ENCODE measurements at regions not wholly inside any gene's neighbourhood (a gene's known extent, or its start where the extent isn't known, plus 50 kb on each side); places are given as distances from the start of the nearest gene placed in this dataset.

GRCh38 chr5:160921423-160922285 lies 69.6 kb upstream of the ATP10B start:
- no peaks in the 10 kb centered on the region for H3K36me3 ChIP-seq (ENCODE audit: control insufficient read depth, insufficient read depth, low read length)
- H3K27me3 ChIP-seq (ENCODE audit: control insufficient read depth, insufficient read depth, low read length), result peaks cover 2% of the 10 kb centered on the region
- H3K27ac ChIP-seq (ENCODE audit: low read length), result no peak overlapping the region
- H3K9me3 ChIP-seq (replicated peaks; ENCODE audit: control insufficient read depth, low read depth, low read length), result no peaks in the 10 kb centered on the region
- no peak for DNase-seq
- no peak overlapping the region for H3K4me3 ChIP-seq (ENCODE audit: low read length)
- no peaks in the 10 kb centered on the region for H3K4me1 ChIP-seq (ENCODE audit: control insufficient read depth, insufficient read depth, low read length)
- WGBS (ENCODE audit: insufficient coverage), result 100% methylated on average over 2 of the region's 4 CpGs

GRCh38 chr5:160919626-160920025 lies 67.6 kb upstream of the ATP10B start:
- no peaks in the 10 kb centered on the region for H3K4me1 ChIP-seq (ENCODE audit: control insufficient read depth, insufficient read depth, low read length)
- H3K9me3 ChIP-seq (replicated peaks; ENCODE audit: control insufficient read depth, low read depth, low read length), result no peaks in the 10 kb centered on the region
- no peak overlapping the region for H3K27ac ChIP-seq (ENCODE audit: low read length)
- peaks cover 2% of the 10 kb centered on the region for H3K27me3 ChIP-seq (ENCODE audit: control insufficient read depth, insufficient read depth, low read length)
- 74% methylated on average over 7 of the region's 8 CpGs for WGBS (ENCODE audit: insufficient coverage)
- peak; percentile 36 for DNase-seq
- H3K4me3 ChIP-seq (ENCODE audit: low read length), result no peak overlapping the region
- H3K36me3 ChIP-seq (ENCODE audit: control insufficient read depth, insufficient read depth, low read length), result no peaks in the 10 kb centered on the region

DNA sequence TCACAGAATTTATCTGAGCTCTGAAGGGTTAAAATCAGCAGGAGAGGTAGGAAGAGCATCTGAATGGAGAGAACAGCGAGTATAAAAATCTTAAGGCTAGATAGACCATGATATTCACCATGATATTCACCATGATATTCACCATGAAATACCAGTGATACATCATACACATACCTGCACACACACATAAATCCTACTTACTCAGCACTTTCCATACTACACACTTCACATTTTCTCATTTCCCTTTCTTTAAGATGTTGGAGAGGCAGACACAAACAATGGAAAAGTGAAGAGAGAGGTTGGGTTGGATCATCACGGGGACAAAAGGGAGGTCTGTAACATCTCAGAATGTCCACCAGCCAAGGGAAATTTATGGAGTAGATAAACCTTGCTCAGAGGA lies 66.4 kb upstream of the ATP10B start:
- Histone ChIP-seq H3K27ac (ENCODE audit: low read length) (no peak overlapping the region), H3K36me3 (ENCODE audit: control insufficient read depth, insufficient read depth, low read length) (no peaks in the 10 kb centered on the region), H3K9me3 (replicated peaks; ENCODE audit: control insufficient read depth, low read depth, low read length) (no peaks in the 10 kb centered on the region), H3K27me3 (ENCODE audit: control insufficient read depth, insufficient read depth, low read length) (no peaks in the 10 kb centered on the region), H3K4me3 (ENCODE audit: low read length) (no peak overlapping the region), H3K4me1 (ENCODE audit: control insufficient read depth, insufficient read depth, low read length) (no peaks in the 10 kb centered on the region)
- WGBS (ENCODE audit: insufficient coverage), result 79% methylated on average over 1 of the region's 2 CpGs
- DNase-seq, result no peak

DNA sequence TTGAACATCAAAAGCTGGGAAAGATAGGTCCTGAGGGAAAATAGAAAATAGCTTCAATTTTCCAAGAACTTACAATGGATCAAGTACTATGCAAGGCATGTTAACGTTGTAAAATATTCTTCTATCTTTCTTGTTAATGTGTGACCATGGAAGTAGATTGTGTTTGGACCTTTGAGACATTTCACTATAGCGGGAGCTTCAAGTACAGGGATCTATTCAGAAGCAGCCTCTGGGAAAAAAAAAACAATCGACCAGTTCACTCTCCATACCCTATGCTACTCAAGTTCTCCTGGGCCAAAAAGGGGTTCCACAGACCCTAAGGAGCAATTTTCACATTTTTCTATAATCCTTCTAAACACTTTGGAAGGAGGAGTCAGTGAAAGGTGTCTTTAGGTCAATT lies 54.1 kb upstream of the ATP10B start:
- no CpG with 5 or more reads among the region's 3 CpGs for WGBS (ENCODE audit: insufficient coverage)
- Histone ChIP-seq H3K36me3 (ENCODE audit: control insufficient read depth, insufficient read depth, low read length) (no peaks in the 10 kb centered on the region), H3K27ac (ENCODE audit: low read length) (no peak overlapping the region), H3K4me1 (ENCODE audit: control insufficient read depth, insufficient read depth, low read length) (no peaks in the 10 kb centered on the region), H3K9me3 (replicated peaks; ENCODE audit: control insufficient read depth, low read depth, low read length) (no peaks in the 10 kb centered on the region), H3K4me3 (ENCODE audit: low read length) (no peak overlapping the region), H3K27me3 (ENCODE audit: control insufficient read depth, insufficient read depth, low read length) (peaks cover 2% of the 10 kb centered on the region)
- DNase-seq, result no peak

DNA sequence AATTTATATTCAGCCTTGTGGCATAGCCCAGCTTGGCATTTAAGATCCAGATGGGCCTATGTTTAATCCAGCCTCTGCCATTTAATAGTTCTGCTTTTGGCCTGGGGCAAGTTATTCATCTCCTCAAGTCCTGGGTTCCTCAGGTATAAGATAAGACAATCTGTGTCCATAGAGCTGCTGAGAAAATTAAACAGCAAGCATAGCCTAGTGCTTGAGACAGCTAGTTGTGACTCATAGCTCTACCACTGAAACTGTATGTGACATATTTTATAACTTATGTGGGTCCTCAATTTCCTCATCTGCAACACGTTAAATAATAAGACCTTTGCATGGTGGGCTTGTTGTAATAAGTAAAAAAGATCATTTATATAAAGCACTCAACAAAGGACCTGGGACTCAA lies 53.3 kb upstream of the ATP10B start:
- no peak for DNase-seq
- Histone ChIP-seq H3K27me3 (ENCODE audit: control insufficient read depth, insufficient read depth, low read length) (peaks cover 2% of the 10 kb centered on the region), H3K4me1 (ENCODE audit: control insufficient read depth, insufficient read depth, low read length) (no peaks in the 10 kb centered on the region), H3K9me3 (replicated peaks; ENCODE audit: control insufficient read depth, low read depth, low read length) (no peaks in the 10 kb centered on the region), H3K36me3 (ENCODE audit: control insufficient read depth, insufficient read depth, low read length) (no peaks in the 10 kb centered on the region), H3K27ac (ENCODE audit: low read length) (no peak overlapping the region), H3K4me3 (ENCODE audit: low read length) (no peak overlapping the region)
- WGBS (ENCODE audit: insufficient coverage), result no CpG with 5 or more reads among the region's 1 CpG

DNA sequence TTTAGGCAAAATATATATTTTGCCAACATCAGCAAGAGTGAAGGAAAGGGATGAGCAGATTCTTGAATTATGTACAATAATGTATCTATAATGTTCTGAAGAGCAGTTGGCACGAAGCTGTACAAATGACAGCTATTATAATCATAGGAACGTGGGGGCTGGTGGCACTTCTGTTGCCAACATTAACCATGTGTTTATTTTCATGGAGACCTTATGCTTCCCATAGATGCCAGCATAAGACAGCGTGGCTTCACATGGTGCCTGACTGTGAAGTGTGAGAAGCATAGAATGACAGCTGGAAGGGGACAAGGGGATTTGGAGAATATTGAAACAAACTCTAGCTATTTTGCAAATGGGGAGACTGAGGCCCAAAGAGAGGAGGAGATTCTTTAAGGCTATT lies 52.6 kb upstream of the ATP10B start:
- peaks cover 2% of the 10 kb centered on the region for H3K27me3 ChIP-seq (ENCODE audit: control insufficient read depth, insufficient read depth, low read length)
- no peaks in the 10 kb centered on the region for H3K9me3 ChIP-seq (replicated peaks; ENCODE audit: control insufficient read depth, low read depth, low read length)
- no peaks in the 10 kb centered on the region for H3K36me3 ChIP-seq (ENCODE audit: control insufficient read depth, insufficient read depth, low read length)
- no peak for DNase-seq
- no peak overlapping the region for H3K4me3 ChIP-seq (ENCODE audit: low read length)
- no peak overlapping the region for H3K27ac ChIP-seq (ENCODE audit: low read length)
- WGBS (ENCODE audit: insufficient coverage), result 62% methylated on average over 2 of the region's 3 CpGs
- H3K4me1 ChIP-seq (ENCODE audit: control insufficient read depth, insufficient read depth, low read length), result no peaks in the 10 kb centered on the region

DNA sequence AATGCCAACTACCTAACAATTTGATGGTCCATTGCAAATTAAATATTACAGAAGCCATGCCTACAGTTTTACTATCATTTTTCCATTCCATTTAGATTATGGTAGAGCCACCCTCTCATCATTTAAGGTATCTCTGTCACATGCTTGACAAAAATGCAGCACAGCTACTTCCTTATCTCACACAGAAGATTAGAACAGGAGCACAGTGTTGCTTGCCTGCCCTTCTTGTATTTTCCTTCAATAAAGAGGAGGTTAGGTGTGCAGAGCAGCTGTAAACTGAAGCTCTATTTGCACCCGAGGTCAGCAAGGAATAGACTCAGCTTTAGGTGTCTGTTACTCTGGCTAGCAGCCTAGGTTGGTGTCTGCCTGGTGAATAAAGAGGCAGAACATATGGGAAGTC lies 51.5 kb upstream of the ATP10B start:
- Histone ChIP-seq H3K4me3 (ENCODE audit: low read length) (no peak overlapping the region), H3K27ac (ENCODE audit: low read length) (no peak overlapping the region), H3K4me1 (ENCODE audit: control insufficient read depth, insufficient read depth, low read length) (no peaks in the 10 kb centered on the region), H3K9me3 (replicated peaks; ENCODE audit: control insufficient read depth, low read depth, low read length) (no peaks in the 10 kb centered on the region), H3K27me3 (ENCODE audit: control insufficient read depth, insufficient read depth, low read length) (peaks cover 2% of the 10 kb centered on the region), H3K36me3 (ENCODE audit: control insufficient read depth, insufficient read depth, low read length) (no peaks in the 10 kb centered on the region)
- no peak for DNase-seq
- WGBS (ENCODE audit: insufficient coverage), result no CpG with 5 or more reads among the region's 1 CpG

DNA sequence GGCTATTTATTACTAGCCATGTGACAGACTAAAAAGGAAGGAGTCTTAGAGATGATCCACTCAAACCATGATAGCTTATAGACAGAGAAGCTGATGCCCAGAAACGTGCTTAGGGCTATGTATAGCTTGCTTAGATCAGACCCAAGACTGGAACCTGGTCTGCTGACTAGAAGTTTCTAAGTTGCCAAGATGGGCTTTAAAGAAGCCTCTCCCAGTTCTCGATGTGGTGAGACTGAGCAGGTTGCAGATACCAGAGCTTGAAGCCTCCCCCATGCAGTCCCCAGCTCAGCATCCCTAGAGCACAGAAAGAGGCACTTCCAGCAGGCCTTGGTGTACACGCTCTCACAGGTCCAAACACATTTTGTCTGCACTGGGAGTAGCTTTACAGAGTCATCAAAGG lies 51.1 kb upstream of the ATP10B start:
- H3K27me3 ChIP-seq (ENCODE audit: control insufficient read depth, insufficient read depth, low read length), result peaks cover 2% of the 10 kb centered on the region
- no peaks in the 10 kb centered on the region for H3K9me3 ChIP-seq (replicated peaks; ENCODE audit: control insufficient read depth, low read depth, low read length)
- no peak overlapping the region for H3K4me3 ChIP-seq (ENCODE audit: low read length)
- DNase-seq, result no peak
- no peaks in the 10 kb centered on the region for H3K4me1 ChIP-seq (ENCODE audit: control insufficient read depth, insufficient read depth, low read length)
- no peaks in the 10 kb centered on the region for H3K36me3 ChIP-seq (ENCODE audit: control insufficient read depth, insufficient read depth, low read length)
- H3K27ac ChIP-seq (ENCODE audit: low read length), result no peak overlapping the region
- 60% methylated on average over 2 of the region's 3 CpGs for WGBS (ENCODE audit: insufficient coverage)
